ELF-1 (cell line): ENCODE measurements at regions not wholly inside any gene's neighbourhood (a gene's known extent, or its start where the extent isn't known, plus 50 kb on each side); places are given as distances from the start of the nearest gene placed in this dataset.
"Not testable (repeated sequence)": the region's sequence is repeated elsewhere in the genome, so short reads cannot be mapped to it uniquely, and the experiment has no call there.

ENCODE experiments used
- DNase-seq: peaks from one replicate; pipeline ENCODE4 v3.0.0-alpha.2; 2016; ENCODE audit warnings: low read depth, low spot score

- DNase-seq = no peak
Observed at GRCh38 chr7:131861620-131862346, 305.4 kb upstream of the PODXL start.

- peak; percentile 86 for DNase-seq
Observed at GRCh38 chr7:131859147-131859821, 302.9 kb upstream of the PODXL start.

- no peak for DNase-seq
Observed at GRCh38 chr7:131858611-131859010, 302.2 kb upstream of the PODXL start.

- DNase-seq = no peak
Observed at GRCh38 chr7:131849472-131849871, 293.0 kb upstream of the PODXL start.

GRCh38 chr7:131848033-131848432, 291.6 kb upstream of the PODXL start:
- DNase-seq = no peak

GRCh38 chr7:131845573-131846314, 289.3 kb upstream of the PODXL start:
- no peak for DNase-seq

GRCh38 chr7:131844369-131844768, 287.9 kb upstream of the PODXL start:
- DNase-seq = no peak

DNA sequence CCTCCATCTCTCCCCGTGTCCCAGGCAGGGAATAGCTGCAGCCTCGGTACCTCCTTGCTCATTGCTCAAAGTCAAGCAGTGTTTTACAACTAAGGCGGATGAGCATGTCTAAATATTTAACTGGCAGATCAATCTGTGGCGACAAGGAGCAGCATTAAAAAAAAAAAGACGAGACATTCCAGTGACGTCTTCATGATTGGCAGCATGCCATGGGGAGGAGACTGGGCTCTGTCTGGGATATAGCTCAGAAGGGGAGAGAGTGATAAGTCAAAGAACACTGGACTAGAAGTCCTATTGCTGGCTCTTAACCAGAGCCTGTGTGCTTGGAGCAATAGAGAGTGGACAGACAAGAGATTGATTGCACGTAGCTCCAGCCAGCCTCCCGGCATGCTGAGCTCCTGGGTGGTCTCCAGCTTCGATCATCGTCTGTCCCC, 287.5 kb upstream of the PODXL start:
- DNase-seq = no peak

- DNase-seq = no peak
Observed at GRCh38 chr7:131839967-131840690, 283.7 kb upstream of the PODXL start.

DNA sequence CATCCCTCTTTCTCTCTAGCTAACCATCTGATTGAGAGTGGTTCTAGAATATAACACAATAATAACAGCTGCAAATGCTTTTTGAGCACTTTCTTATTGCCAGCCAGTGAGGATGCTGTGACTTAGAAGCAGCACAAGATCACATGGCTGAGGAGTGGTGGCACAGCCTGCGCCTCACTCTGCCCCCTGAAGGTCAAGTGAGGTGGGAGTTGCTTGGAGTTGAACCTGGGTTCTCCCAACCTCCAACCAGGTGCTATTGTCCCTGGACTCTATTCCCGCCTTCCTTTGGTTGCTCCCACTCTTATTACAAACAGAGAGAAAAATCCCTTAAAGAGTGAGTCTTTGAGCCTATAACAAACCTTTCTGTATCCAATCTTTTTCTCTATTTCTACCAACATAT, 280.3 kb upstream of the PODXL start:
- DNase-seq = no peak

GRCh38 chr7:131835141-131835540, 278.7 kb upstream of the PODXL start:
- DNase-seq = no peak

DNA sequence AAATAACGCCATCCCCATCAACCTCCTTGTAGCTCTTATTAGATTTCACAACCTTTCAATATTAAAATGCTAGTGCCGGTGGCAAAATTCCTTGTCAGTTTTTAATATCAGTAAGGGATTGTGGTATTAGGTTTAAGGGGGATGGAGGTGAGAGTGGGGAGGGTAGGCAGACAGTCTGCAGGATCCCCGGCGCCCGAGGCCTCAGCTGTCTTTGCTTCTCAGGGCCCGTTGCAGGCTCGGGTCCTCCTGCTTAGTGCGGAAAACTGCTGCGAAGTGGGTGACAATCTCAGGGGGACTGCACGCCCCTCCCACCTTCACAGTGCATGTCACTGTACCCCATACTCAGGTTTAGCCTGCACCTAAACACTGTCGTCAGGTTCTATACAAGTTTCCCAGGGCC, 274.3 kb upstream of the PODXL start:
- no peak for DNase-seq

- peak; percentile 84 for DNase-seq
Observed at GRCh38 chr7:131829947-131830558, 273.6 kb upstream of the PODXL start.

DNA sequence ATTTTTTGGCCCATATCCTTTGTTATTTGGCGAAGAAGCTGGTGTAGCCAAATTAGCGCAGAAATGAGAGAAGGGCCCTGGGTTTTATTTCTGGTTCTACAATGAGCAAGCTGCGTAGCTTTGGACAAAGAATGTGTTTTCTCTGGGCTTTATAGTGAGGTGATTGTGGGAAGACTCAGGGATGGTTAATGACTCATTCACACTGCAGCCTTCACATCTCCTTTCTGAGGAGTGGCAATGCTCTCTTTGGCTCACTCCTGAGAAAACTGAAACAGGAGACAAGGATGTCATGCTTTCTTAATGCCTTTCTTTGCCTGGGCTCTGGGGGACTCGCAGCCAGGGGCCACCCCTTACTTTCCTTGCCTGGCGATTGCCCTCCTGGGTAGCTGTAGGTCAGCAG, 271.0 kb upstream of the PODXL start:
- DNase-seq = no peak

- DNase-seq = peak; percentile 23
Observed at GRCh38 chr7:131826960-131827359, 270.5 kb upstream of the PODXL start.

GRCh38 chr7:131823961-131824440, 267.6 kb upstream of the PODXL start:
- DNase-seq = not testable (repeated sequence)

GRCh38 chr7:131819891-131820290, 263.5 kb upstream of the PODXL start:
- peak; percentile 21 for DNase-seq

DNA sequence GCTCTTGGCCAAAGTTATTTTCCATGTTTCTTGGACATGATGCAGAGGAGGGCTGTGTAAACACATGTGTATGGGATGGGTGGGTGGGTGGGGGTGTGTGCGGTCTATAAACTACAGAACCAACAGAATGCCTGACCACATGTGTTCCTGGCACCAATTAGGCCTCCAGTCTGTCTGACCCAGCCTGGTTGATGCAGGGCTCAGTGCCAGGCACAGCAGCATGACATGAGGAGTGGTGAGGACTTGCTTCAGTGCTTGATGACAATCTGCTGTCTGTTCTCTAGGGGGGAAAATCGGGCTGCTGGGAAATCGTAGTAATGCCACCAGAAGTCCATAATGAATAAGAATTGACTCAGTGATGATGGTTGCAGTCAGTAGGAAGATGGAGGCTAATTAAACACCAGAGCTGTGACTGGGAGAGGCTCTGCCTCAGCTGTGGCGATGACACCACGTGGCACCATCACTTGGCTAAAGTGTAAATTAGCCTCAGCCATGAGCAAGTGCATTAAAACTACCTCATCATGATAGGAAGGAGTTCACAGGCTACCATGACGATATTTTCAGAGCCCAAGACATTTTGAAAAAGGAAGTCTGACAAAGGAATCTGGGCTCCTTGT, 260.1 kb upstream of the PODXL start:
- DNase-seq = no peak

GRCh38 chr7:131808736-131809135, 252.3 kb upstream of the PODXL start:
- no peak for DNase-seq

- not testable (repeated sequence) for DNase-seq
Observed at GRCh38 chr7:131808156-131808555, 251.7 kb upstream of the PODXL start.

GRCh38 chr7:131803816-131804215, 247.4 kb upstream of the PODXL start:
- DNase-seq = no peak
